ENCODE measurements at regions not wholly inside any gene's neighbourhood (a gene's known extent, or its start where the extent isn't known, plus 50 kb on each side); places are given as distances from the start of the nearest gene placed in this dataset.

- Mint-ChIP-seq H3K9me3 (peaks cover 4% of the 10 kb centered on the region), H3K4me1 (peaks cover 13% of the 10 kb centered on the region), H3K36me3 (ENCODE audit: low read depth) (no peaks in the 10 kb centered on the region), H3K27ac (no peak overlapping the region), H3K27me3 (ENCODE audit: low read depth, poor library complexity) (peaks cover 7% of the 10 kb centered on the region), H3K4me3 (no peak overlapping the region)
- no peak for DNase-seq
- TF ChIP-seq CTCF (IDR thresholded peaks at IDR 0.05): no peak
Measured at GRCh38 chr2:104668631-104669030, 185.3 kb upstream of the POU3F3 start.

- Mint-ChIP-seq H3K36me3 (ENCODE audit: low read depth) (no peaks in the 10 kb centered on the region), H3K4me3 (no peak overlapping the region), H3K9me3 (peaks cover 4% of the 10 kb centered on the region), H3K4me1 (peaks cover 20% of the 10 kb centered on the region), H3K27me3 (ENCODE audit: low read depth, poor library complexity) (peaks cover 12% of the 10 kb centered on the region), H3K27ac (peak overlapping the region; percentile 1)
- no peak for DNase-seq
- no peak for TF ChIP-seq CTCF (IDR thresholded peaks at IDR 0.05)
Measured at GRCh38 chr2:104673225-104673624, 180.7 kb upstream of the POU3F3 start.

GRCh38 chr2:104678181-104678580, 175.7 kb upstream of the POU3F3 start:
- no peaks in the 10 kb centered on the region for H3K9me3 Mint-ChIP-seq
- no peak for TF ChIP-seq CTCF (IDR thresholded peaks at IDR 0.05)
- H3K27me3 Mint-ChIP-seq (ENCODE audit: low read depth, poor library complexity): peaks cover 11% of the 10 kb centered on the region
- H3K27ac Mint-ChIP-seq: no peak overlapping the region
- no peak for DNase-seq
- H3K4me3 Mint-ChIP-seq: no peak overlapping the region
- peaks cover 11% of the 10 kb centered on the region for H3K4me1 Mint-ChIP-seq
- no peaks in the 10 kb centered on the region for H3K36me3 Mint-ChIP-seq (ENCODE audit: low read depth)

- DNase-seq: no peak
- H3K4me1 Mint-ChIP-seq: peaks cover 12% of the 10 kb centered on the region
- TF ChIP-seq CTCF (IDR thresholded peaks at IDR 0.05): no peak
- H3K4me3 Mint-ChIP-seq: no peak overlapping the region
- peaks cover 4% of the 10 kb centered on the region for H3K27me3 Mint-ChIP-seq (ENCODE audit: low read depth, poor library complexity)
- no peak overlapping the region for H3K27ac Mint-ChIP-seq
- no peaks in the 10 kb centered on the region for H3K36me3 Mint-ChIP-seq (ENCODE audit: low read depth)
- no peaks in the 10 kb centered on the region for H3K9me3 Mint-ChIP-seq
Measured at GRCh38 chr2:104685591-104685990, 168.3 kb upstream of the POU3F3 start.

GRCh38 chr2:104687147-104687546, 166.8 kb upstream of the POU3F3 start:
- Mint-ChIP-seq H3K27ac (no peak overlapping the region), H3K36me3 (ENCODE audit: low read depth) (no peaks in the 10 kb centered on the region), H3K9me3 (no peaks in the 10 kb centered on the region), H3K4me1 (peaks cover 23% of the 10 kb centered on the region), H3K4me3 (no peak overlapping the region), H3K27me3 (ENCODE audit: low read depth, poor library complexity) (peaks cover 7% of the 10 kb centered on the region)
- no peak for TF ChIP-seq CTCF (IDR thresholded peaks at IDR 0.05)
- no peak for DNase-seq

- Mint-ChIP-seq H3K36me3 (ENCODE audit: low read depth) (no peaks in the 10 kb centered on the region), H3K27me3 (ENCODE audit: low read depth, poor library complexity) (peaks cover 7% of the 10 kb centered on the region), H3K4me3 (no peak overlapping the region), H3K27ac (no peak overlapping the region), H3K9me3 (no peaks in the 10 kb centered on the region), H3K4me1 (peaks cover 23% of the 10 kb centered on the region)
- no peak for TF ChIP-seq CTCF (IDR thresholded peaks at IDR 0.05)
- DNase-seq: no peak
Measured at GRCh38 chr2:104690255-104690984, 163.5 kb upstream of the POU3F3 start.
